ENCODE measurements at regions not wholly inside any gene's neighbourhood (a gene's known extent, or its start where the extent isn't known, plus 50 kb on each side); places are given as distances from the start of the nearest gene placed in this dataset.

- TF ChIP-seq CTCF (IDR thresholded peaks at IDR 0.05) (no peak), POLR2A (IDR thresholded peaks at IDR 0.05) (no peak)
Observed at GRCh38 chr16:65782611-65783600, 583.6 kb upstream of the CDH5 start.
